CD4-positive, alpha-beta T cell treated with Interleukin-6 for 4 hours (primary cell): ENCODE measurements at regions not wholly inside any gene's neighbourhood (a gene's known extent, or its start where the extent isn't known, plus 50 kb on each side); places are given as distances from the start of the nearest gene placed in this dataset.

Source experiments
- DNase-seq: peaks from one replicate; pipeline ENCODE4 v3.0.0-alpha.2; 2020; ENCODE audit warnings: mixed read lengths

DNA sequence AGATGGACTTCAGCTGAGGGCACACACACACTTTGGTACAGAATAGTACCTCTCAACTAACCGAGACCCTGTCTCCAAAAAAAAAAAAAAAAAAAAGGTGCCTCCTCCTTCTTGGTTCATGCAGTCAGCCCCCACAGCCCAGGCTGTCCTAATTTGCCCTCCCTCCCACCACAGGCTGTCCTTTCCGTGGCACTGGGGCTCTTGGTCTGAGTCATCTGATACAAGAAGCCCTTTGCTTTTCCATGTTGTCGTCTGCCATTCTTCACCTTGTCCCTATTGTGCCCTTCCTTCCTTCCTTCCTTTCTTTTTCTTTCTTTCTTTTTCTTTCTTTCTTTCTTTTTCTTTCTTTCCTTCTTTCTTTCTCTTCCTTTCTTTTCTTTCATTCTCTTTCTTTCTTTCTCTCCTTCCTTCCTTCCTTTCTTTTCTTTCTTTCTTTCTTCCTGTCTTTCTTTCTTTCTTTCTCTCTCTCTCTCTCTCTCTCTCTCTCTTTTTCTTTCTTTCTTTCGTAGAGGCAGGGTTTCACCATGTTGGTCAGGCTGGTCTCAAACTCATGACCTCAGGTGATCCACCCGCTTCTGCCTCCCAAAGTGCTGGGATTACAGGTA, 96.0 kb upstream of the IKZF1 start:
- peak; percentile 46 for DNase-seq

DNA sequence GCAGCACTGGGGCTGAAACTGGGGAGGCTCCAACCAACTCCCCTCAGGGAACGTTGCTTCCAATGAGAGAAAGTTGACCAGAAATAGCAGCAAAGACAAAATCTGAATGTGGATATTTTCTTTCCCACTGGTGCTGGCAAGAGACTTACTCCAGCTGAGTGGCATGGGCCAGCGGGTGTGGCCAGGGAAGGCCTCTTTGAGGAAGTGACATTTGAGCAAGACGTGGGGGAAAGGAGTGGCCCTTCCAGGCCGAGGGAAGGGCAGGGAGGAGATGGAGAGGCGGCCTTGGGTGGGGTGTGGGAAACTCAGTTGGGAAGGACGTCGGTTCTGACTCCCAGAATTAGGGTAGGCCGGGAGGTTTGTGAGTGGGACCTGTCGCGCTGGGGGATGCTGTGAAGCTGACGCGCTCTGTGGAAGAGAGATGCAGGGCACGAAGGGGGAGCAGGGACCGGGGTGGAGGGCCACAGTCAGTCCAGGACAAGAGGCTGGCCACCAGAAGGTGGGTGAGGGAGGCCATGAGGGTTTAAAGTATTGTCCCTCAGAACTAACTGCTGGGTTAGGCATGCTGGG, 96.7 kb upstream of the IKZF1 start:
- DNase-seq, result no peak

GRCh38 chr7:50207251-50207564, 97.3 kb upstream of the IKZF1 start:
- DNase-seq, result peak; percentile 18

GRCh38 chr7:50206453-50207250, 97.9 kb upstream of the IKZF1 start:
- peak; percentile 93 for DNase-seq

DNA sequence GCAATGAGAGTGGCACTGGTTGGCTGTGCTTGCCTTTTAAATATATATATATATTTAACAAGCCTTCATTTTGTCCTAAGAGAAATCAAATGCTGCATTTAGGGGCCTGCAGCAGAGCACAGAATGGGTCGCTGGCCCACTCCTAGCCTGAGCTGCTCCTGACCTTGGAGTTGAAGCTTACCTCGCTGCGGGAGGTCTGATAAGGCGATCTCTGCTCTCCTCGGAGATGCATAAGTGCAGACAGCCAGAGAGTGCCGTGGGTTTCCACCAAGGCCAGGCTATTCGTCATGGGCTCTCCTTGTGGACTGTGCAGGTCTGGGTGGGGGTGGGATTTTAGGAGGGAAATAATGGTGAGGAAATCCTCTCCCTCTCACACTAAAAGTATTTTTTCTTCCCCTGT, 99.5 kb upstream of the IKZF1 start:
- peak; percentile 25 for DNase-seq

DNA sequence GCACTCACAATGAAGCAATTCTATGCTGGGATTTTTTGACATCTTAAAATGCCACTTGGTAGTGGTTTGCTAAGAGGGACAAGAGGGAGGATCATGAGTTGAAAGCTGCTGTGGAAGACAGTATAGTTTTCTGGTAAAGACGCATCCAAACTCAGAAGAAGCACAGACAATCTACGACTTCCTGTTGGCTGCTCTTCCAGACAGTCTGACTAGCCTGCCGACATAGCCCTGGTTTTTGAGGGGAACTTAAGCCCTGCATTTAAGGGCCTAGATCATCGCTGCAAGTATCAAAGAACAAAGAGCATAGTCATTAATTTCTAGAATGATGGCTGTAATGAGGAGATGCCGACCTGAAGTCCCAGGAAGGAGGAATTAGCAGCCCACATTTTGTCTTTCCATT, 99.9 kb upstream of the IKZF1 start:
- peak; percentile 67 for DNase-seq

DNA sequence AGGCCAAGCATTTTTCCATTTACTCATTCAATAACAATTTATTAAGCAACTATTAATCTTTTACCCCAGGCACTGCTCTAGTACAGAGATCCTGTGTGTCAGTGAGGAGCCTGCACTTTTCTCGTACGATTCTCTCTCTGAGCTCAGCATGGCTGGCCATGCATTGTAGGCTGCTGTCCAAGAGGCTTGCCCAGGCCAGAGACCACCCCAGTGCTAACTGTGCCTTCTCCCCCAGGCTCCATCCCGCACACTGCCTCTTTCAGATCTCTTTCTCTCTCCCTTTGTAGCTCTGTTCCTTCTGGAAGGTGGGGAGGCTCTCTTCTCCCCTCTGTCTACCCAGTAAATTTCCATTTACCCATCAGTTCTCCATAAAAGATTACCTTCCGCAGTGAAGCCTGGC, 101.0 kb upstream of the IKZF1 start:
- DNase-seq, result no peak

DNA sequence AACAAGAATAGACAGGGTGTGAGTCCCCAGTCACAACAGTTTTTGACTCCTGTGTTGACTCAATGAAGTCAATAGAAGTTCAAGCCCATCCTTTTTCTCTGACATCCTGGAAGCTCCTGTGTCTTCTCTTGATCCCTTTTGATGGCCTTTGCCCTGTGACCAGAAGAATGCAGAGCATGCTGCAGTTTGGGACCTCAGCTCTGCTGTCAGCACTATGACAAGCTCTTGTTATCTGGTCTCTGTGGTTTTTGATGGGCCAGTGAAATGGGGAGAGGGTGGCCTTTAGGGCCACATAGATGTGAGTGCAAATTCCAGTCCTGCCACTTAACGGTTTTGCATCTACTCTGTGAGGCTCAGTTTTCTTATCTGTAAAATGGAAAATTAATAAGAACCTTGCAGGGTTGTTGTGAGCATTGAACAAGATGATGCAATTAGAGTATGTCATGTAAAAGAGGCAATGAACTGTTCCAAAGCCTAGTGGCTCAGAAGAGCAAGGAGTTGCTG, 102.4 kb upstream of the IKZF1 start:
- no peak for DNase-seq

DNA sequence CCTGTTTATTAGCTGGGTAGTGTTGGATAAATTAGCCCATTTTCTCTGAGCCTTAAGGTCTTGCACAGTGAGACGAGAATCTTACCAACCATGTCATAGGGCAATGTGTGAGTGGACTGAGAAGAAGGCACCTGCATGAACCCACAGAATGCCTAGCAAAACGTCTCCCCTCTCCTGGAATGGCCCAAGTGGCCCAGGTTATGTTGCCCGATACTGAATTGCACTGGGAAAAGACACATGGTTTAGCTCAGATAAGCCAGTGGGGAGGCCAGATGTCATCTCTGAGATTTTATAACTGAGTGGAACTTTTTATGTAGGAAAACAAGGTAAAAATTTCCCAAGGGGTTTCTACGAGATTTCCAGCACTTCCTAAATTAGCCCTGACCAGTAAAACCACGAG, 104.7 kb upstream of the IKZF1 start:
- DNase-seq, result no peak

DNA sequence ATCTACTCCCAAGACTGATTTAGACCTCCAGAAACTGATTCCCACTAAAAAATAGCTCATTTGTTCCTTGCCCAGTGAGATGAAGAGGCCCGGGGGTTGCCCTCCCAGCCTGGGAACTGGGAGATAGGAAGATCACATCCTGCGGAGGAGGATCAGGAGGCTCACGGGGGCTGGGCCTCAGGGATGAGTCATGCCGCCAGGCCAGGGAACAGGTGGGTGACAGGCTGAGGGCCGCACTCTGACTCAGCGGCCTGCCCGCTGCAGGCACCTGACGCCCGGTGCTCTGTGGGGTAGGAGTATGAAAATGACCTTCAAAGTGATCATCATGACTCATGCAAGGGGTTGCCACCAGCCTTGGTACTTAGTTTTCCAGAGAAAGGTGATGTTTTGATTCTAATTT, 104.5 kb upstream of the ZPBP start:
- DNase-seq, result peak; percentile 71

DNA sequence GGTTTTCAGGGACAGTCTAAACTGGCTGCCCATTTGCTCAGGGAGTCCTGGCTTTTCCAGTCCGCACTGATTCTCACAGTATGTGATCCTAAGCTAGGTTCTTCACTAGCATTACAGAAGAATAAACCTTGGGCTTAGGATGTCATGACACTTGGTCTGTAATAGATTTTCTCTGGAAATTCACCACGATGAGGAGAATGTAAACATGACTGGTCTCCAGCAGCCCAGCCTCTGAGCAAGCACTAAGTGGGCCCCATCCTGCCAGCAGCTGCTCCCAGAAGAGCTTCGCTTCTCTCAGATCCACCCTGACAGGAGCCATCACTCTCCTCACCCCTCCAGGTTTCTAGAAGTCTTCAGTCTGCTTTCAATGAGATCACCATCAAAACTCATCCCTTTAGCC, 103.7 kb upstream of the ZPBP start:
- DNase-seq, result no peak

DNA sequence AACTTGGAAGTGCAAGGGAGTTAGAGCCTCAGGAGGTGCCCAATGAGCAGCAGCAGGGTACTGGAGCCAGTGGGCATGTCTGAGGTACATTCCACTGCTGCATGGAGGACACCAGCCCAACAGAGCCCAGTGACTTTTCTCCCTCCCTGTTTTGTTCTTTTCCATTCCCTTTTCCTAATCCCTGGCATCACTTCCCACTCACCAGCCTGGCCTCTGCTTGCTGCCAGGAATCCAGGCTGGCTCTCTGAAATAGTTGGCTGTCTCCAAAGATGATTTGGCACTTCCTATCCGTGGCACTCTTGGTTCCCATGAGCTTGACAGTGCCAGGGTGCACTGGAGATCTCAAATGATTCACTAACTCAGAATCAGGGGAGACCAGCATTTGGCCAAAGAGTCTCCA, 97.7 kb upstream of the ZPBP start:
- DNase-seq, result no peak

DNA sequence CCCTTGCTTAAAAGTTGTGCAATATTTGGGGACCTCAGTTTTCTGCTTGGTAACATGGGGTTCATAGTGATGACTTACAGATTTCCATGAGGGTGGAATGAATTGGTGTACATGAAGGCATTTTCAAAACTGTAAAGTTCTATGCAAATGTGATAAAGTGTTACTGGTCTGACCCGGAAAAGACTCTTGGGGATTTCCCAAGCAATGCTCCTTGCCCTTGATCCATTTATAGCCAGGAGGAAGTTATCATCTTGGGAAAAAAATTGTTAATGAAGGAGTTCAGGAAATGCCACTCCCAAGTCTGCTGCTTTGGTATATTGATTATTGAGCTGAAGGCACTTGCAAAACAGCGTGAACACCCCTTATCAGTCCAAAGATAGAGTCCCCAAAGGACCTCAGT, 96.3 kb upstream of the ZPBP start:
- DNase-seq, result no peak

DNA sequence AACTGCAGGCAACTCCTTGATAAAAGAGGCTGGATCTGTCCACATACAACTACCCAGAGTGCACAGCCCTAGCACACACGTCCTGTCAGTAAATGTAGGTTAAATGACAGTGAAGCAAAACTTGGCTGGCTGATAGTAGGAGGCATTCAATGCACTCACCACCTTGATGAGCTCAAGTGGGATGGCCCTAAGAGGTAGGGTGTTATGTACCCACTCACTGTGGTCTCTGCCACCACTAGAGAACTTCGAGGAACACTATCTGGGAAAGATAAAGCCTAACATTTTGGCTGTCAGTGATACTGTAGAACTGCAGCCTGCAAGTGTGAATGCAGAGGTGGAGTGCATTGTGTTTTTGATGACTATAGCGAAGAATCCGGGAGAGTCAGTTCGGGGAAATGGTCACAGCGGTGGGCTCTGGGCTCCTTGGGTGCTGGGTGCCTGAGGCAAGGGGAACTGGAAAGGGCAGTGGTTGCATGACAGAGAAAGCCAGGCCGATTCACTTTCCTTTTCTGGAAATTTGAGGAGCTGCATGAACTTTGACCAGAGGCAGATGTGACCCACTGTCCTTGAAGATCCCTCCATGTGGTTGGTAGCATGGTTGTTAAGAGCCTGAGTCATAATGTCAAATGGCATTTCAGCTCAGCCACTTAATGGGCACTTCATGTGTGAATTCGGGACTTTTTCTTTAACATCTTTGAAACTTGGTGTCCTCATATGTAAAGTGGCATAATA, 93.1 kb upstream of the ZPBP start:
- DNase-seq, result no peak

DNA sequence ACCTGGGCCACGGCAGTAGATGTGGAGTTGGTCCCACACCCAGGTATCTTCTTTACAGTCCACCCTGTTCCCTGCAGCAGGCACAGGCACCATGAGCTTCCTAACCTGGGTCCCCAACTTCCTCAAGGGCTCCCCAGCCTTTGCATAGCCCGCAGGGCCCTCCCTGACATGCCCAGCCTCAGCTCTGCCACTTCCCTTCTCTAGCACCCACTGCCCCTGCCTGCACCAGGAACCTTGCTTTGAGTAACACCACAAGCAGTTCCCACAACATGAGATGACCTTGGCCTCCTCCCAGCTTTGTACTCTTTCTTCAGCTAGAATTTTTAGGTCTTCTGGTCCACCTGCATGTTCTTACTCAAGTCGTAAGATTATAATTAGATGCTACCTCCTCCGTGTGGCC, 92.2 kb upstream of the ZPBP start:
- DNase-seq, result no peak

DNA sequence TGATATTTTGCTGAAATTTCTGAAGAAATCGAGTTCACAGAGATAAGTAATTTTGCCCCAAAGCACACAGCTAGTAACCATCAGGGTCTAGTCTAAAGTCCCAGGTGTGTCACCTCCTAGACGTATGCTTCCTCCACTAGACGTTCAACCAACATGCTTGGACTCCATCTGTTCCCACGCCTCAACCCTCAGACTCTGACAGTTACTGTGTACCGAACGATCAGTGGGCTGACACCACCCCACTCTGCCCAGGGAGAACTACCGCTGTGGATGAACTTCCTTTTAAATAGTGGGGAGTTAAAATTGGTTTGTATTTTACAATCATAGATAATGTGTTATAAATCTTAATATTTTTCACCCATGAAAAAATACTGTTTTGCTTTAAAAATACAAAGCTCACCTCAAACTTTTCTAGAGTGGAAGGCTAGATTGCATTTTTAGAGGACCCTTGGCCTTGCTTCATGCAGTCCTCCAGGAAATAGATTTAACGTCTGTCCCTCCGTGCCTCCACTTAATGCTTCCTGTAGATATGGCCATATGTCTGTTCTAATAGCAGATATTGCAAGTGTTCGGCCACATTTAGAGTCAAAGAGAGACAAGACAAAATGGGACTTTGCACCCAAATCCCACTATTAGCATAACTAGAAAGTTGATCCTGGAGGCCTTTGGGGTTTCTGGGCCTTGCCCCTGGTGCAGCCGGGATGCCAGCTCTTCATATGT, 91.4 kb upstream of the ZPBP start:
- no peak for DNase-seq

DNA sequence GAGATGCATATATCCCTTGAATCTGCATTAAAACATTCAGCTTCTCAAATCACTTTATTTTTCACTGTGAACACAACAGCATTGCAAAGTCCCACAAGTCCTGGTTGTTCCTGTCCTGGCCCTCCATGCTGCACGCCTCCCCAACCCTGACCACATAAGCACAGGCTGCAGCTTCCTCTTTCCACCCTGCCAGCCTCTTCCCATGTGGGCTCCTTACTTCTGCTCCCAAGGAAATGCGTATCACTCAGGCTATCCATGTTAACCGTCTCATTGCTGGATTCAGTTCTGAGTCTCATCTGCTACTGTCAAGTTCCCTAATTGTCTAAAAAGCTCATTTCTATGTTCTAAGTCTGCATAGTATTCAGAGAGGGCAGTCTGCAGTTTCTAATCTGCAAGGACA, 89.7 kb upstream of the ZPBP start:
- DNase-seq, result no peak

GRCh38 chr7:50181081-50181480, 88.0 kb upstream of the ZPBP start:
- no peak for DNase-seq

- no peak for DNase-seq
Observed at GRCh38 chr7:50178166-50178565, 85.1 kb upstream of the ZPBP start.

GRCh38 chr7:50174948-50175347, 81.9 kb upstream of the ZPBP start:
- DNase-seq, result no peak

- DNase-seq, result peak; percentile 43
Observed at GRCh38 chr7:50166997-50167965, 74.2 kb upstream of the ZPBP start.
